ENCODE measurements at regions not wholly inside any gene's neighbourhood (a gene's known extent, or its start where the extent isn't known, plus 50 kb on each side); places are given as distances from the start of the nearest gene placed in this dataset.

- DNase-seq (ENCODE audit: low spot score) (no peak), ATAC-seq (ENCODE audit: low FRiP score) (no peak)
- no peak for TF ChIP-seq CTCF (IDR thresholded peaks at IDR 0.05)
These were observed 73.2 kb upstream of the PPP1R3C start for GRCh38 chr10:91705948-91706670.

DNA sequence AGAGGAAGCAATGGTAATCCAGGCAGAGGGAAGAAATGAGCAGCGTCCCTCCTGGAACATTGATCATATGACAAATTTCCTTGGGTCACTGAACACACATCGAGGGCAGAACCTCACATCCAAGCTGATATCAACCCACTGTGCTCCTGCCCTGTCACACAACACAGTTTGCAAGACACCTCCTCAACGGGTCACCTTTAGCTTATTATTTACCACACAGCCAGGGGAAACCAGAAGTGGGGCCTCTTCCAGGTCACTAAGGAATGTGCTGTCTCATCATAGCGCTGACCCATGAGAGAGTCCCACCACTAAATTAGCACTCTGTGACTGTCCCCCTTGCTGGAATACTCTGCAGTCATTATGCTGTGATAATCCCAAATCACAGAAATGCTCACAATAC is 69.7 kb upstream of the PPP1R3C start:
- ATAC-seq (ENCODE audit: low FRiP score) (no peak), DNase-seq (ENCODE audit: low spot score) (no peak)
- no peak for TF ChIP-seq CTCF (IDR thresholded peaks at IDR 0.05)

- DNase-seq (ENCODE audit: low spot score) (no peak), ATAC-seq (ENCODE audit: low FRiP score) (peak; percentile 61)
- no peak for TF ChIP-seq CTCF (IDR thresholded peaks at IDR 0.05)
These were observed 68.0 kb upstream of the PPP1R3C start for GRCh38 chr10:91700788-91701444.

- DNase-seq (ENCODE audit: low spot score), result no peak
- ATAC-seq (ENCODE audit: low FRiP score), result peak; percentile 72
- no peak for TF ChIP-seq CTCF (IDR thresholded peaks at IDR 0.05)
These were observed 67.4 kb upstream of the PPP1R3C start for GRCh38 chr10:91700273-91700672.

DNA sequence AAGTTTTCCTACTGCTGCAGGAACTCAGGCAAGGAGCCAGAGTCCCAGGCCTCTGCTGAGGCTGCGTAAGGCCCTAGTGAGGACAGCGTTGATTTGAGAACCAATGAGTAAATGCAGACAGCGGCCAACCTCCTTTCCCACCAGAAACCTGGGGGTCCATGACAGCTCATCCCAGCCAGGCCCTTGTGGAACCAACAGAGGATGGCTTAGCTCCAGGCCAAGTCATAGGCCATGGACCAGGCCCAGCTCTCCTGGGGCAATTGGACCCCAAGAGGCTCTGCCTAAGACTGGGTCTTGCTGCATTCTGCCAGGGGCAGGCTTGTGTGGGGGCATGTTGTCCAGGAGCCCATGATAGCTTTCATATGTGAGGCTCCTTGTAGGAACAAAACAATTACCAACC is 65.4 kb upstream of the PPP1R3C start:
- no peak for TF ChIP-seq CTCF (IDR thresholded peaks at IDR 0.05)
- no peak for ATAC-seq (ENCODE audit: low FRiP score)
- DNase-seq (ENCODE audit: low spot score), result no peak

- no peak for TF ChIP-seq CTCF (IDR thresholded peaks at IDR 0.05)
- DNase-seq (ENCODE audit: low spot score) (no peak), ATAC-seq (ENCODE audit: low FRiP score) (no peak)
These were observed 61.4 kb upstream of the PPP1R3C start for GRCh38 chr10:91694170-91694794.
